Stomach (tissue), 8 donors: ENCODE measurements at regions not wholly inside any gene's neighbourhood (a gene's known extent, or its start where the extent isn't known, plus 50 kb on each side); places are given as distances from the start of the nearest gene placed in this dataset.

Source experiments
- DNase-seq, 2 donors: peaks; one replicate each; pipeline versions ENCODE4 v3.0.0 to v3.0.0-alpha.2; 2013 to 2019
- H3K27ac ChIP-seq, 5 donors: fragments of 200-600 bp in 4 of 5; sonication (generic) in 4 of 5; one replicate each; pipeline ENCODE4 v1.5.1; 2013 to 2019; ENCODE audit warnings: mild to moderate bottlenecking in 1 of 5, moderate library complexity in 1 of 5
- H3K27me3 ChIP-seq, 3 donors: fragments of 200-600 bp; sonication (generic); one replicate each; pipeline ENCODE4 v1.5.1; 2017 to 2019; ENCODE audit warnings: mixed run types in 1 of 3
- H3K36me3 ChIP-seq, 4 donors: fragments of 200-600 bp; sonication (generic); 1 replicate in 3 of 4; 2 replicates in 1 of 4; pipeline ENCODE4 v1.5.1; 2016 to 2019
- H3K4me1 ChIP-seq, 4 donors: fragments of 200-600 bp; sonication (generic); one replicate each; pipeline ENCODE4 v1.5.1; 2016 to 2019
- H3K4me3 ChIP-seq, 4 donors: fragments of 200-600 bp; sonication (generic) in 3 of 4; one replicate each; pipeline ENCODE4 v1.5.1; 2016 to 2019; ENCODE audit warnings: mild to moderate bottlenecking in 1 of 4
- H3K9me3 ChIP-seq, 4 donors: fragments of 200-600 bp; sonication (generic); one replicate each; pipeline ENCODE4 v1.5.1; 2016 to 2019
- EP300 ChIP-seq: sonication (generic); formaldehyde crosslinking; IDR thresholded peaks from one replicate; pipeline ENCODE4 v1.6.1; 2017; ENCODE audit warnings: antibody characterized with exemption
- POLR2A ChIP-seq, 4 donors: fragments of 450-650 bp; IDR thresholded peaks; one replicate each; pipeline ENCODE4 v1.6.1; 2016; ENCODE audit warnings: antibody characterized with exemption in 4 of 4, control low read depth in 2 of 4, mild to moderate bottlenecking in 1 of 4, moderate library complexity in 1 of 4
- POLR2AphosphoS5 ChIP-seq, 3 donors: sonication (generic); formaldehyde crosslinking; IDR thresholded peaks; one replicate each; pipeline ENCODE4 v1.6.1; 2016; ENCODE audit warnings: antibody characterized with exemption in 3 of 3
- WGBS, 5 donors: extraction: QIAGEN DNeasy Blood & Tissue Kit in 3 of 5; methylation state at CpG; one replicate each; pipeline versions ENCODE4 v1.1.5 to v1.1.7; 2013 to 2018; 5-methylcytosine and 5-hydroxymethylcytosine counted together
- intact Hi-C: fragments of 100-400 bp; cut with DNase I; formaldehyde crosslinking; loops from one replicate; pipeline ENCODE4 v1.15.1; 2023; ENCODE audit warnings: low total_unique reads
- TF ChIP-seq, protein P1 (sequence below), 7 experiments: fragments of 450-650 bp in 4 of 7; fragments of 200-600 bp in 3 of 7; sonication (generic) in 3 of 7; IDR thresholded peaks; one replicate each; pipeline ENCODE4 v1.5.1; 2016 to 2019; ENCODE audit warnings: antibody characterized with exemption in 7 of 7, control low read depth in 2 of 7, mild to moderate bottlenecking in 1 of 7
- donor health status: healthy with polysubstance abuse.
- donor health status: Bipolar disorder and iron deficiency.
- donor health status: healthy.

DNA sequence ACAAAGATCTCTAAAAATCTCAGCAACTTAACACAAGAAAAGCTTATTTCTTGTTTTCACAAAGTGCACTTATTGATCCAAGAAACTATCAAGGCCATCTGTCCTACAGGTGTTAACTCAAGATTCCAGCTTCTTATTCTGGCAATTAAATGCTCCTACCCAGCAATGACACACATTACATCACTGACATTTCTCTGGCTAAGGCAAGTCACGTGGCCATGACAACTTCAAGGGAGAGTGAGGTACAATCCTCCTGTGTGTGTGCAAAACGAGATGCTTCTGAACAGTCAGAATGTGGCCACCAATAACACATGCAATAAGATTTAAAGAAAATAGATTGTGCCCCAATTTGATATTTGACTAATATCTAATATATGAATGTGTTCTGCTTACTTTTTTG is 169.3 kb upstream of the BTBD3 start:
- no peak overlapping the region for H3K4me3 ChIP-seq
- no peaks in the 10 kb centered on the region for H3K9me3 ChIP-seq
- H3K4me1 ChIP-seq = no peaks in the 10 kb centered on the region
- intact Hi-C loops = no loop called here
- TF ChIP-seq POLR2A (IDR thresholded peaks at IDR 0.05) = no peak
- TF ChIP-seq POLR2AphosphoS5 (IDR thresholded peaks at IDR 0.05) = no peak
- TF ChIP-seq, protein P1, sequence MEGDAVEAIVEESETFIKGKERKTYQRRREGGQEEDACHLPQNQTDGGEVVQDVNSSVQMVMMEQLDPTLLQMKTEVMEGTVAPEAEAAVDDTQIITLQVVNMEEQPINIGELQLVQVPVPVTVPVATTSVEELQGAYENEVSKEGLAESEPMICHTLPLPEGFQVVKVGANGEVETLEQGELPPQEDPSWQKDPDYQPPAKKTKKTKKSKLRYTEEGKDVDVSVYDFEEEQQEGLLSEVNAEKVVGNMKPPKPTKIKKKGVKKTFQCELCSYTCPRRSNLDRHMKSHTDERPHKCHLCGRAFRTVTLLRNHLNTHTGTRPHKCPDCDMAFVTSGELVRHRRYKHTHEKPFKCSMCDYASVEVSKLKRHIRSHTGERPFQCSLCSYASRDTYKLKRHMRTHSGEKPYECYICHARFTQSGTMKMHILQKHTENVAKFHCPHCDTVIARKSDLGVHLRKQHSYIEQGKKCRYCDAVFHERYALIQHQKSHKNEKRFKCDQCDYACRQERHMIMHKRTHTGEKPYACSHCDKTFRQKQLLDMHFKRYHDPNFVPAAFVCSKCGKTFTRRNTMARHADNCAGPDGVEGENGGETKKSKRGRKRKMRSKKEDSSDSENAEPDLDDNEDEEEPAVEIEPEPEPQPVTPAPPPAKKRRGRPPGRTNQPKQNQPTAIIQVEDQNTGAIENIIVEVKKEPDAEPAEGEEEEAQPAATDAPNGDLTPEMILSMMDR (IDR thresholded peaks at IDR 0.05) = no peak
- no peak for TF ChIP-seq EP300
- no peaks in the 10 kb centered on the region for H3K36me3 ChIP-seq
- H3K27ac ChIP-seq = no peak overlapping the region
- H3K27me3 ChIP-seq = no peaks in the 10 kb centered on the region
- WGBS, 5 donors = 48 to 78% (median 63%) methylated on average over 2 of the region's 2 CpGs
- no peak for DNase-seq

DNA sequence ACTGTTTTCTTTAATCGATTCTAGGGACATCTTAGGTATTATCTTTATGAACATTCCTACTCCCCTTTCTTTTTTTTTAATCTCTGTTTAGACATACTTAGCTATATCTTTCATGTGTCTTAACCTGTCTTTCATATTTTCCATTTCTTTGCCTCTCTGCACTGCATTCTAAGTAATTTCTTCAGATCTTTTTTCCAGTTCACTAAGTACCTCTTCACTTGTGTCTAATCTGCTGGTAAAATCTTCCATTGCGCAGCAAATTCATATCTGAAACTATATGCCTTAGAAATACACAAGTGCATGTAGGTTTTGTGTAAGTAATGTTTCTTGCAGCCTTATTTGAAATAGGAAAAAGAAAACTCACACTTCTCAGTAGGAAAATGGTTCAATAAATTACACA is 165.4 kb upstream of the BTBD3 start:
- no peak for TF ChIP-seq POLR2A (IDR thresholded peaks at IDR 0.05)
- no peak for TF ChIP-seq EP300
- TF ChIP-seq POLR2AphosphoS5 (IDR thresholded peaks at IDR 0.05) = no peak
- TF ChIP-seq, protein P1 (IDR thresholded peaks at IDR 0.05) = no peak
- 93 to 96% (median 95%) methylated on average over 2 of the region's 2 CpGs for WGBS, 5 donors
- H3K36me3 ChIP-seq = no peaks in the 10 kb centered on the region
- intact Hi-C loops = no loop called here
- DNase-seq = no peak
- no peaks in the 10 kb centered on the region for H3K9me3 ChIP-seq
- H3K27me3 ChIP-seq = no peaks in the 10 kb centered on the region
- no peak overlapping the region for H3K27ac ChIP-seq
- no peak overlapping the region for H3K4me3 ChIP-seq
- H3K4me1 ChIP-seq = peaks cover 0 to 5% (median 0%) of the 10 kb centered on the region in 4 donors

DNA sequence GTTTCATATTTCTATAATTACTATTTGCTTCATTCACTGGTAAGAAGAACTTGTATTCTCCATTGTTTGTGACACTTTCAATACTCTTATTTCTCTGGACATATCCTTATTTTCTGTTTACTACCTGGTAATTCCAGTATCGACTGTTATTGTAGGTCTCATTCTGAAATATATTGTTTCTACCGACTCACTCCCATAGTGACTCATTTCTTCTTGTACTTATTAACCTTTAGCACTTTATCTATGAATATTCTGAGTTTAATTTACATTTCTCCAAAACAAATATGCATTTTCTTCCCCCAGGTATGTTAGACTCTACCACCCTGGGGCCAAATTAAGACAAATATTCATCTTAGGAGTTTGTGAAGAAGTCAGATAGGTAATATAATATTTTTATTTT is 164.5 kb upstream of the BTBD3 start:
- TF ChIP-seq POLR2A (IDR thresholded peaks at IDR 0.05) (no peak), POLR2AphosphoS5 (IDR thresholded peaks at IDR 0.05) (no peak), EP300 (no peak)
- TF ChIP-seq, protein P1 (IDR thresholded peaks at IDR 0.05) = no peak
- H3K4me3 ChIP-seq = no peak overlapping the region
- 30 to 60% (median 44%) methylated on average over 2 of the region's 2 CpGs for WGBS, 5 donors
- peak in 1 of 2 donors; percentile 13 for DNase-seq
- peak overlapping the region in 1 of 5 donors; percentile 12 for H3K27ac ChIP-seq
- peaks cover 0 to 5% (median 0%) of the 10 kb centered on the region in 4 donors for H3K4me1 ChIP-seq
- no peaks in the 10 kb centered on the region for H3K27me3 ChIP-seq
- no peaks in the 10 kb centered on the region for H3K9me3 ChIP-seq
- intact Hi-C loops = no loop called here
- no peaks in the 10 kb centered on the region for H3K36me3 ChIP-seq

DNA sequence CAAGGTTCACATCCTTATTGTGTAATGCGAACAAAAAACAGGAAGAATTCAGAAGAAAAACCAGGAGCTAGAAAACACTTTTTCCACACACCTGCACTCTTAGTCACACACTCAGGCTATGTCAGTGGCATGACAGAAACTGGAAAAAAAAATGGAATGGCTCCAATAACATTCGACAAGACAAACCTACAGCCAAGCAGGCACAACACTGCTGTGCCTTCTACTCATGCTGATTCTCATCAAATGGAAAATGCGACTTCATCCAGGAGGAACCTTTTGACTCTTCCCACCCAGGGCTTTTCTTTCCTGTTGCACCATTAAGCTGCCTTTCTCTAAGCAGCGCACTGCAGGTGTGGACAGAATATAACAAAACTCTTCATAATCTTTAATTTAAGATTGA is 163.2 kb upstream of the BTBD3 start:
- no peak for DNase-seq
- no peak overlapping the region for H3K27ac ChIP-seq
- intact Hi-C loops = no loop called here
- WGBS, 5 donors = 48 to 68% (median 57%) methylated on average over 4 of the region's 4 CpGs
- H3K36me3 ChIP-seq = no peaks in the 10 kb centered on the region
- peaks cover 0 to 5% (median 0%) of the 10 kb centered on the region in 4 donors for H3K4me1 ChIP-seq
- H3K9me3 ChIP-seq = no peaks in the 10 kb centered on the region
- no peaks in the 10 kb centered on the region for H3K27me3 ChIP-seq
- TF ChIP-seq POLR2A (IDR thresholded peaks at IDR 0.05) = no peak
- TF ChIP-seq EP300 = no peak
- TF ChIP-seq, protein P1 (IDR thresholded peaks at IDR 0.05) = no peak
- no peak for TF ChIP-seq POLR2AphosphoS5 (IDR thresholded peaks at IDR 0.05)
- H3K4me3 ChIP-seq = no peak overlapping the region
